DND-41 (cell line): ENCODE measurements at regions not wholly inside any gene's neighbourhood (a gene's known extent, or its start where the extent isn't known, plus 50 kb on each side); places are given as distances from the start of the nearest gene placed in this dataset.

Source experiments
- CTCF ChIP-seq: IDR thresholded peaks from 2 replicates; pipeline ENCODE4 v1.5.1; 2012; ENCODE audit warnings: borderline replicate concordance, low read length, moderate library complexity, mild to moderate bottlenecking; ENCODE audit not compliant: poor library complexity, severe bottlenecking; ENCODE audit errors: extremely low read depth
- EZH2 ChIP-seq: IDR thresholded peaks from 3 replicates; pipeline ENCODE4 v1.6.1; 2012; ENCODE audit warnings: borderline replicate concordance, low read depth, mild to moderate bottlenecking, moderate library complexity, low read length, inconsistent platforms; ENCODE audit not compliant: severe bottlenecking

DNA sequence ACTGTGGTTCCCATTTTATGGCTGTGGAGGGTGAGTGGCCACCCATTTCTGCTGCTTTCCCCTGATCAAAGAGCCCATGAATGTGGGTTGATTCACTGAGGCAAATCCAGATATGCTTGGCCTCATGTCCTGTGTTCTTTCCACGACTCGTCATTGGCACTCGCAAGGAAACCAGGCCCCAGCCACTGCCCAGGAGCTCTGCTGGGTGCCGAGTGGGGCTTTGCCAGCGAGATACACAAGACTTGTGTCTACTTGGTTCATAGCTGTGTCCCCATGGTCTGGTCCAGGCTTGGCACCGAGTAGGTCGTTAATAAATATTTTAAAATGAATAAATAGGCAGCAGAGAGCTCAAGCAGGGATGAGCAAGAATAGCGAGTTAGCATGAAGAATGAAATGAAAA is 1291.5 kb downstream of the TBC1D22A start:
- TF ChIP-seq CTCF (no peak), EZH2 (no peak)
